IPS-15b (cell line): ENCODE measurements at regions not wholly inside any gene's neighbourhood (a gene's known extent, or its start where the extent isn't known, plus 50 kb on each side); places are given as distances from the start of the nearest gene placed in this dataset.

ENCODE experiments used
- H3K27me3 ChIP-seq: one replicate; pipeline ENCODE4 v1.6.1; 2013; ENCODE audit warnings: low read length; ENCODE audit not compliant: control insufficient read depth, insufficient read depth
- H3K36me3 ChIP-seq: one replicate; pipeline ENCODE4 v1.6.1; 2013; ENCODE audit warnings: low read length; ENCODE audit not compliant: control insufficient read depth, insufficient read depth
- H3K4me1 ChIP-seq: one replicate; pipeline ENCODE4 v1.6.1; 2013; ENCODE audit warnings: mild to moderate bottlenecking, low read length; ENCODE audit not compliant: control insufficient read depth, insufficient read depth
- H3K4me3 ChIP-seq: one replicate; pipeline ENCODE4 v1.5.1; 2013; ENCODE audit warnings: low read depth, low read length
- H3K9ac ChIP-seq: one replicate; pipeline ENCODE4 v1.6.1; 2013; ENCODE audit warnings: low read depth, mild to moderate bottlenecking, low read length
- H3K9me3 ChIP-seq: one replicate; pipeline ENCODE4 v1.6.1; 2013; ENCODE audit warnings: mild to moderate bottlenecking, low read length; ENCODE audit not compliant: control insufficient read depth, insufficient read depth

DNA sequence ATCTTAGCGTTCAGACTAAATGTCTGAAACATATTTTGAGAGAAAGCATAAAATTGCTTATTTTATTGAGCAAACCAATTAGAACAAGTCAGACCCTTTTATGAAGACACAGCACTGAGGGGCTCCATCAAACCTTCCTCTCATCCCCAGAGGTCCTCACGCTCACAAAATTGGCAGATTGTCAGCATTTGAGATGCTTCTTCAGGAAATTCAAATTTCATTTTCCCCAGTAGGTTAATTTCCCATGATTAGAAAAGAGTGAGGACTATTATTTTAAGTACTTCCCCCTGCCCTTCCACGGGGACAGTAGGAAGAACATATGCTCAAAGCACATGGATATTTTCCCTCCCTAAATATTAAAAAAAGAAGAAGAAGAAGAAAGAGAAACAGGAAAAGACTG, 851.8 kb downstream of the BRD1 start:
- Histone ChIP-seq H3K9ac (no peak overlapping the region), H3K27me3 (no peaks in the 10 kb centered on the region), H3K4me3 (no peak overlapping the region), H3K4me1 (no peaks in the 10 kb centered on the region), H3K9me3 (no peaks in the 10 kb centered on the region), H3K36me3 (no peaks in the 10 kb centered on the region)

DNA sequence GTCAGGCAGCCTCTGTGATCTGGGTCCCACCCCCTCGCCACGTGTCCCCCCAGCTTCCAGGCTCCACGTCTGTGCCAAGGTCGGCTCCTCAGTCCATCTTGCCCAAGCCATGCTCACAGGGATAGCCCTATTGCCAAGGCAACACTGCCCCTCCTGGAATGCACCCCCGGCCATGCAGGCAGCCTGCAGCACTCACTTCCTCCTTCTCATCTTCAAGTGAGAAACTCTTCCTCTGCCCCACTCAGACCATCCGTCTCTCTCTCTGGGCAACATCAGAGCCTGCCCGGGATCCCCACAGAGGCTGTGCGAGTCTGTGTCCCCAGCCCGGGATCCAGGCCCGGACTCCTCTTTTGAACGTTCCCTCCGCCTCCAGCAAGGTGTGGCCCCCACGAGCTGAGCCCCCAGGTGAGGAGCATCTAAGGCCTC, 852.3 kb downstream of the BRD1 start:
- H3K4me3 ChIP-seq: no peak overlapping the region
- H3K36me3 ChIP-seq: no peaks in the 10 kb centered on the region
- no peaks in the 10 kb centered on the region for H3K4me1 ChIP-seq
- no peaks in the 10 kb centered on the region for H3K27me3 ChIP-seq
- no peaks in the 10 kb centered on the region for H3K9me3 ChIP-seq
- no peak overlapping the region for H3K9ac ChIP-seq

DNA sequence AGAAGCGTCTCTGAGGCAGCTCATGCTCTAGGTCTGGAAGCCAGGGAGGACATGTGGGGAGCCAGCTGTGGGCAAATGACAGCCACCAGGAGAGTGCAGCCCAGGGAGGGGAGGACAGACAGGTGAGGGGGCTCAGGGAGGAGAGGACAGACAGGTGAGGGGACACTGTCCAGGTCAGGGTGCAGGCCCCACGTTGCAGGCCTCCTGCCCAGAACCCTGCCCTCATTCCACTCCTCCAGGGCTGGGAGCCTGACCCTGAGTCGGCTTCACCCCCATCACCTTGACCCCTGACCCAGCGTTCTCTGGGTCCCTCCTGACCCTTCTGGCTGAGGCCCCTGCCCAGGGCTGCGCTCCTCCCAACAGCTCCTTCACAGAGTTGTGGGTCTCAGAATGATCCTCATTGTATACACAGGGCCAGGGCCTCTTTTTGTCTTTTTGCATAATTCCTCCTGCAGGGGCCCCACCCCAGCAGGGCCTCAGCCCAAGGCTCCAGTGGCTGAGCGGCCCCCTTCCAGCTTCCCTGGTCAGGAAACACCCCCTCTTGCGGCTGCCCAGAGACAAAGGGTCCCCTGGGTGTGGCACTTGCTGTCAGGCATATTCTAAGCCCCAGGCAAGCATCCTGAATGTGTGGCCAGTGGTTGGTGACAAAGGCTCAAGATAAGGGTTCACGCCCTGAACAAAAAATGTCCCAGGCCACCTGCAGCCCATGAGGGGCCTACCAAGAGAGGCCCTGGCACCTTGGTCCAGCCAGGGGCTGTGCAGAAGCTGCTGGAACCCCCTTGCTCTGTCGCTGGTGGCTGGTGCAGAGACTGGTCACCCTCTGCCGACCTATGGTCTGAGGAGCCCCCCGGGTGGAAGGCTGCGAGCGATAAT, 853.0 kb downstream of the BRD1 start:
- Histone ChIP-seq H3K27me3 (no peaks in the 10 kb centered on the region), H3K36me3 (no peaks in the 10 kb centered on the region), H3K9me3 (no peaks in the 10 kb centered on the region), H3K4me1 (no peaks in the 10 kb centered on the region), H3K9ac (no peak overlapping the region), H3K4me3 (no peak overlapping the region)

DNA sequence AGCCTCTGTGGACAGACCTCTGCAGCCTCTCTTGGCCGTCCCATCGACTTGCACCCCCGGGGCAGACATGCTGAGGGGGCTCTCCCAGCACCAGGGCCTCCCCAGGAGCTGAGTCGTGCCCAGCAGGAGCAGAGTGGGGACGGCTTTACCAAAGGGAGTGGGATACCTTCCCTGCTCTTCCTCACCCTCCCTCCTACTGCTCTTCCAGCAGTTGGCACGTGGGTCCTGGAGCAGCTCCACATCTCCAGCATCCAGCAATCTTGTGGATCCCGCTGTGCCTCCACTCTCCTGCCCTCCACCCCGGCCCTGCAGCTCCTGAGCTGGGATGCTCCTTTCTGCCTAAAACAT, 854.0 kb downstream of the BRD1 start:
- Histone ChIP-seq H3K27me3 (no peaks in the 10 kb centered on the region), H3K4me3 (no peak overlapping the region), H3K9me3 (no peaks in the 10 kb centered on the region), H3K36me3 (no peaks in the 10 kb centered on the region), H3K4me1 (no peaks in the 10 kb centered on the region), H3K9ac (no peak overlapping the region)

DNA sequence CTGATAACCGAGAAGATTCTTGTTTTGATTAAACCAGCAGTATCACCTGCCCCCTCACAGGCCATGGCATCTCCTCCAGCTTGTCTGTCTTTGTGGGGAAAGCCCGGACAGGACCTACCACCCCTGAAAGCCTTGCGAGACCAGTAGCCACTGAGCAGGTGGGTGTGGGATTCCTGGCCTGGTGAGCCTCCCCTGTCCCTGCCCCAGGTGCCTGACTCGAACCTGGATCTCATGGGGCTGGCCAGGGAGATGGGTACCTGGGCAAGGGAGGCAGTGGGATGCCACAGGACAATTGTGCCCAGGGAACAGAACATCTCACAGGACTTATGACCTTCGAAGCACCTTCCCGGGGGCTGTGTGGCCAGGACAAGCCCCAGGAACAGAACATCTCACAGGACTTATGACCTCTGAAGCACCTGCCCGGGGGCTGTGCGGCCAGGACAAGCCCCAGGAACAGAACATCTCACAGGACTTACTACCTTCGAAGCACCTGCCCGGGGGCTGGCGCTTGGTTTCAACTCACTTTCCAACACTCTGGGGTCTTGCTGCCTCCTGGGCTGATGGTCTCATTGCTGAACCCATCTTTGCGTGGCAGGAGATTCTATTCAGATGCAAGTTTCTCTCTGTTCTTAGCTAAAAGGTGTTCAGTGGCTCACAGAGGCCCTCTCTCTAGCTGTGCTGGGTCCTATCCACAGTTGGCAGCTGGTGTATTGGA, 854.5 kb downstream of the BRD1 start:
- Histone ChIP-seq H3K4me1 (no peaks in the 10 kb centered on the region), H3K4me3 (no peak overlapping the region), H3K9ac (no peak overlapping the region), H3K9me3 (no peaks in the 10 kb centered on the region), H3K36me3 (no peaks in the 10 kb centered on the region), H3K27me3 (no peaks in the 10 kb centered on the region)

DNA sequence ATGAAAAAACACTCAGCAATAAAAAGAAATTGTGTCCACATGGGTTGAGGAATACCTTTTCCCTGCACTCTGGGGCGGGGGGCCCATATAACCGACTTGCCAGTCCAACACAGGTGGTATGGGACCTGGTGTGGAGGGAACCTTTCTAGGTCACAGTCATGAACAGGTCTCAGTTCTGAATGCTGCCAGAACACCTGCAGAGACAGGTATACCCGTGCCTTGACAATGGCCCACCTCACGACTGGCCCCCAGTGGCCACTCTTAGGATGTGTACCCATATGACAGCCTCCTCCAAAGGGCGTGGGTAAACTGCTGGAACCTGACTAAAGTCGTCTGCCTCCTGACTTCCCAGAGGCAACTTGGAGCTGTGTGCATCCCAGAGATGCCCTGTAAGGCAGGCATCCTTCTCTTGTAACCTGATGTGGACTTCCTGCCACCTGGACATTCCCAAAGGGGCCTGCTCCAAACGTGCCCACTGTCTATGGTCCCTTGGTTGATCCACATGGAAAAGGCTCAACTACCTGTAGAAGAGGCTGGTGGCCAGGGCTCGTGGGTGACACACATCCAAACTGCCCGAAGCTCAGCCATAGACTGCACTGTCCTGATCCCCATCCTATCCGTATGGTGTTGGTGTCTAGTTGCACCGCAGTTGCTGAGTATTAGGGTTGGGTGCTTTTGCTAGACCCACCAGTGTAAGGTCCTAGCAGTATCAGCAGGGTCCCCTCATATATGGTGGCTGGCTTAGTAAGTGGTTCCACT, 859.3 kb downstream of the BRD1 start:
- no peak overlapping the region for H3K9ac ChIP-seq
- no peaks in the 10 kb centered on the region for H3K27me3 ChIP-seq
- no peaks in the 10 kb centered on the region for H3K36me3 ChIP-seq
- no peaks in the 10 kb centered on the region for H3K4me1 ChIP-seq
- H3K9me3 ChIP-seq: no peaks in the 10 kb centered on the region
- no peak overlapping the region for H3K4me3 ChIP-seq

DNA sequence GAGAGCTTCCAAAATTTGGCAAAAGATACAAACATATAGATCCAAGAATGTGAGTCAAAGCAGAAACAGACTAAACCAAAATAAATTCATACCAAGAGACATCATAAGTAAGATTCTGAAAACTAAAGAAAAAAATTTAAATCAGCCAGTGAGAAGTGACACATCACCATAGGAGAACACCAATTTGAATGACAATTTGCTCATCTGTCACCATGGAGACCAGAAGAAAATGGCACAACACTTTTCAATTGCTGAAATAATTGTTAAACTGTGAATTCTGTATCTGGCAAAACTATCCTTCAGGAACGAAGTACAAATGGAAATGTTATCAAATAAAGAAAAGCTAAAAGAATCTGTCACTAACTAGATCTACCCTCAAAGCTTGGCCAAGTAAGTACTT, 864.3 kb downstream of the BRD1 start:
- no peak overlapping the region for H3K9ac ChIP-seq
- no peaks in the 10 kb centered on the region for H3K27me3 ChIP-seq
- no peaks in the 10 kb centered on the region for H3K9me3 ChIP-seq
- no peaks in the 10 kb centered on the region for H3K36me3 ChIP-seq
- no peak overlapping the region for H3K4me3 ChIP-seq
- H3K4me1 ChIP-seq: peaks cover 4% of the 10 kb centered on the region

DNA sequence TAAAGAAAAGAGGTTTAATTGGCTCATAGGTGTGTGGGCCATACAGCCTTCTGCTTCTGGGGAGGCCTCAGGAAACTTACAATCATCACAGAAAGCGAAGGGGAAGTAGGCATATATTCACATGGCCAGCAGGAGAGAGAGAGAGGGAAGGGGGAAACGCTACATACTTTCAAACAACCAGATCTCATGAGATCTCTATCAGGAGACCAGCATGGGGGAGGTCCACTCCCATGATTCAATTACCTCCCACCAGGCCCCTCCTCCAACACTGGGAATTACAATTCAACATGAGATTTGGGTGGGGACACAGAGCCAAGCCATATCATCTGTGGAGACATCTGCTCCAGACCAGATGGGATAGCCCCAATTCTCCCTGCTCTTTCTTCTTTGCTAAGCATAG, 866.0 kb downstream of the BRD1 start:
- Histone ChIP-seq H3K4me3 (no peak overlapping the region), H3K4me1 (peaks cover 4% of the 10 kb centered on the region), H3K9ac (no peak overlapping the region), H3K9me3 (no peaks in the 10 kb centered on the region), H3K27me3 (no peaks in the 10 kb centered on the region), H3K36me3 (no peaks in the 10 kb centered on the region)

DNA sequence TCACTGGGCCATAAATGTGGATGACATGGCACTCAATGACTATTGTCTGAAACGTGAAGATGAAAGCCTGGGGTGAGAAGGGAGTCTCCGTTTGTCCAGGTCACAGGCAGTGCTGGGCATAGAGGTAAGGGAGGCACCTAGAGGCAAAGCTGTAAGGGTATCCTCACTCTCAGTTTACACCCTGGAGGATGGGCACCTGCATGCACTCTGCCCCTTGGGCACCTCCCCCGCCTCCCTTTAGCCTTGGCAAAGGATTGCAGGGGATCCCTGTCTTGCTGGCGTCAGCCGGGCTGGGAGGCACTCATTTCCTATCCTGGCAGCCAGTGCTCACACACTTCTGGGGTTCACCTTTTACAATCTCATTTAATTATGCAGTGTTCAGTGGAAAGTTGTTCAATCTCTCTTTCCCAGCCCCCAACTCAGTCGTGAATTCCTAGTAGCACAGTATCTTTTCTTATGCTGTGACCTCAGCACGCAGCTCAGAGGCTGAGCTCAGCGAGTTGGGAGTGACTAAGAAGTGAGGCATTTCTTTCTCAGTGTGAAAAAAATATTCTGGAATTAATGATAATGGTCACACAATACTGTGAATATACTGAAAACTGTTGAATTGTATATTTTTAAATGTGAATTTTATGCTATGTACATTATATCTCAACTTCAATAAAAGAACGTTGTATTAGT, 866.6 kb downstream of the BRD1 start:
- Histone ChIP-seq H3K36me3 (no peaks in the 10 kb centered on the region), H3K27me3 (no peaks in the 10 kb centered on the region), H3K4me1 (peaks cover 4% of the 10 kb centered on the region), H3K9me3 (no peaks in the 10 kb centered on the region), H3K4me3 (no peak overlapping the region), H3K9ac (no peak overlapping the region)

DNA sequence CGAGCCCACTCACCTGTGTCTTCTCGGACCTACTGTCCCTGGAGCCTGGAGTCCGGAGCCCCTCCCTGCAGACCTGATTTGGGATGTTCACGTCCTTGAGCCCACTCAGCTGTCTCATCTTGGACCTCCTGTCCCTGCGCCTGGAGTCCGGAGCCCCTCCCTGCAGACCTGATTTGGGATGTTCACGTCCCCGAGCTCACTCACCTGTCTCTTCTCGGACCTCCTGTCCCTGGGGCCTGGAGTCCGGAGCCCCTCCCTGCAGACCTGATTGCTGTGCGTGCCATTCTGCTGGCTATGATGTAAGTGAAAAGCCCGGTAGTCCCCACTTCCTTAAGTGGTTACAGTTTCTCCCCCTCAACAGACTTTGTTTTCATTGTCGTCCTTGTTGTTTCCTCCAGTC, 867.1 kb downstream of the BRD1 start:
- Histone ChIP-seq H3K36me3 (no peaks in the 10 kb centered on the region), H3K4me3 (no peak overlapping the region), H3K4me1 (peaks cover 4% of the 10 kb centered on the region), H3K9me3 (no peaks in the 10 kb centered on the region), H3K9ac (no peak overlapping the region), H3K27me3 (no peaks in the 10 kb centered on the region)

DNA sequence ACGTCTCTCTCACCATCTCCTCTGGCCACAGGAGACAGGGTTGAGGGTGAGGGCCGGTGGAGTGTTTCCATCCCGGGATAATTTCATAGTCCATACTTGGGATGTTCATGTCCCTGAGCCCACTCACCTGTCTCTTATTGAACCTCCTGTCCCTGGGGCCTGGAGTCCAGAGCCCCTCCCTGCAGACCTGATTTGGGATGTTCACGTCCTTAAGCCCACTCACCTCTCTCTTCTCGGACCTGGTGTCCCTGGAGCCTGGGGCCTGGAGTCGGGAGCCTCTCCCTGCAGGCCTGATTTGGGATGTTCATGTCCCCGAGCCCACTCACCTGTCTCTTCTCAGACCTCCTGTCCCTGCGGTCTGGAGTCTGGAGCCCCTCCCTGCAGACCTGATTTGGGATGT, 868.2 kb downstream of the BRD1 start:
- no peak overlapping the region for H3K4me3 ChIP-seq
- H3K9ac ChIP-seq: no peak overlapping the region
- H3K4me1 ChIP-seq: peaks cover 4% of the 10 kb centered on the region
- H3K27me3 ChIP-seq: no peaks in the 10 kb centered on the region
- no peaks in the 10 kb centered on the region for H3K36me3 ChIP-seq
- no peaks in the 10 kb centered on the region for H3K9me3 ChIP-seq
